DMS53 (cell line): ENCODE measurements at regions not wholly inside any gene's neighbourhood (a gene's known extent, or its start where the extent isn't known, plus 50 kb on each side); places are given as distances from the start of the nearest gene placed in this dataset.
"Not testable (repeated sequence)": the region's sequence is repeated elsewhere in the genome, so short reads cannot be mapped to it uniquely, and the experiment has no call there.

ENCODE experiments used
- DNase-seq: peaks from one replicate; lab custom pipeline; 2025; lab: John Stamatoyannopoulos, UW

DNA sequence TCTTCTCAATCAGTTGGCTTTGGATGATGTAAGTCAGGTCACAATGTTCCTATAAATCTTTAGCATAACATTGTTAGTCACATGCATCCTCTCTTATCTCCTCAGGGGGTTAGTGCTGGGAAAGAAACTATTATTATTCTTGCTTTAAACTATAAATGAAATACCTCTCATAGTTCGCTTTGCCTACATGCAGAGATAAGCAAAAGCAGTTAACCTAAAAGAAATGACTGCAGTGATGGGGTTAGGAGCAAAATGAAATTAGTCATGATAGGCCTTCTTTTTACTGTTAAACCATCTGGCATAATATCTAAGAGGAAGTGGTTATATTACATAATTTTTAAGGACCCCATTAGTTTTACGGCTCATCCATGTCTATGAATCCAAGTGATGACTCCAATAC is 91.7 kb upstream of the IGSF10 start:
- no peak for DNase-seq

DNA sequence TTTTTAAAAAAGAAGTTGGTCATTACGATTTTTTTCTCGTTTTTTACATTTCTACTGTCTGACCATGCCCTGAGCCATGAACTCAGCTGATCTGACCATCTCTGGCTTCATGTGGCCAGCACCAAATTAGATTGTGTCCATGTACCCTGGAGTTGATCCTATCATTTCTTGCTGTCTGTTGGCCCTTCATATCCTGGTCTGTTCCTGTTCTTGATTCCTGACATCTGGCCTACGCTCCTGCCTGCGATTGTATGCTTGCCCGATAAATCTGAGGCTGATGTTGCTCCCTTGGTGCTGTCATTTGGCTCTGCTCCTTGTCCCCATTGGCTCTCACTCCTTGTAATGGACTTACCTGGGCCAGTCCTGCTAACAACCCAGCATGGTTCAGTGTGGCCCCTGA is 89.8 kb upstream of the IGSF10 start:
- no peak for DNase-seq

DNA sequence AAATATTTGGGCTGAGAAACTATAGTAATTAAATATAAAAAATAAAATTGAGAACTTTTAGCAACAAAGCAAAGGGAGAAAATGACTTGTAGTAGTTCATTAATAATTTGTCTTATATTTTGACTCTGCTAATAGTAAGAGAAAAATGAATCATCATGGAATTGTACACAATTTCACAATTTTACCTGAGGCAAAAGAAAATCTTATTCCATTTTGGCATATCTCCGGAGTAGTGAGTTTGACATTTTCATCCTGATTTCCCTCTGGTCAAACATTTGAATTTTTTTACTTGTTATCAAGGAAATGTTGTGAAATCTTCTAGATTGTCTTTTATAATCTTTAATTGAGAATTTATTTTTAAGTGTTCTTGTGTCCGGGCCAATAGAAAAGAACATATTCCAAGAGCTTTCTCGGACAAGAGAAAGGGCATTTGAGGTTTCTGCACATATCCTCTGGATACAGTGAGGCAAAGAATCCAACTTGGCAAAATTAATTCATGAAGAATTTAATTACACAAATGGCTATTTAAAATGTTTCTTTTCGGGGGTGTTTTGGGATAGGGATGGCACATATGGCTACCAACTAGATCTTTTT is 89.3 kb upstream of the IGSF10 start:
- no peak for DNase-seq

DNA sequence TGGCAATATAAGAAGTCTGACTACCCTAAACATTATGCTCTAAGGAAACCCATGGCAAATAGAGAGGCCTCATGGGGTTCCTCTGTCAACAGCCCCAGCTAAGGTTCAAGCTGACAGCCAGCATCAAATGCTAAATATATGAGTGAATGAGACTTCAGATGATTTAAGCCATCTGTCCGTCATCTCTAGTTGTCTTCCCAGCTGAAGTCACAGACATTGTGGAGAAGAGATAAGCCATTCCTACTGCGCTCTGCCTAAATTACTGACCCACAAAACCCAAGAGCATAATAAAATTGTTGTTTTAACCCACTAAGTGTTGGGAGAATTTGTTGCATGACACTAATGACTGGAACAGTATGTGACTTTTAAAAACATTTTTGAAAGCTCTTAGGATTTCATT is 87.3 kb upstream of the IGSF10 start:
- DNase-seq = no peak

DNA sequence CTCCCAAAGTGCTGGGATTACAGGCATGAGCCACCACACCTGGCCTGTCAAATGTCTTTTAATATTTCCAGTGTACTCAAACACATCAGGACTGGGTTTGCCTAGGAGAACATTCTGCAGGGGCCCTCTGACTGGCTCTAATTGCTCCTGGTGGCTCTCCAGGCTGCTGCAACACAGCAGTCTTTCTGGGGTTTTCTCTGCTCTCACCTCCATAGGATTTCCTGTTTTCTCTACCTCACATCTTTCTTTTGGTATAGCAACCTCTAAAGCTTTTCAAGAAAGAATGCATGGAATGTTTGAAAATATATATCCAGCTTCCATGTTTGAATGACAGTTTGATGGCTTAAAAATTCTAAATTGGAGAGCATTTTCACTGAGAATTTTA is 83.3 kb upstream of the IGSF10 start:
- no peak for DNase-seq

DNA sequence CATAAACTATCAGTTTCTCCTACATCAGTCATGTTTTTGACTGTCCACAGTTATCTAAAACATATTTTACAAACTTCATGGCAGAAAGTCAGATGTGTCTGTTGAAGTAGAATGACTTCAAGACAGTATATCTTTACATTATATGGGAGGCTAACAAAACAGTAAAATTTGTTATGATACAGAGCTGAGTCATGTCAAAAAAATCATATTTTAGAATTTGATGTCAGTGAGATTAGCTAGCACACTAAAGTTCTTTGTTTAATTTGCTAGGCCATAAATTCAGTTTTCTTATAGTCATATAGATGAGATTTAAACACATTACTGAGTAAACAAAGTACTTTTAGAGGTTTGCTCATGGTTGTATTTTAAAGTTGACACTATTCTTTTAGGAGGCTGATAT is 80.3 kb upstream of the IGSF10 start:
- no peak for DNase-seq

DNA sequence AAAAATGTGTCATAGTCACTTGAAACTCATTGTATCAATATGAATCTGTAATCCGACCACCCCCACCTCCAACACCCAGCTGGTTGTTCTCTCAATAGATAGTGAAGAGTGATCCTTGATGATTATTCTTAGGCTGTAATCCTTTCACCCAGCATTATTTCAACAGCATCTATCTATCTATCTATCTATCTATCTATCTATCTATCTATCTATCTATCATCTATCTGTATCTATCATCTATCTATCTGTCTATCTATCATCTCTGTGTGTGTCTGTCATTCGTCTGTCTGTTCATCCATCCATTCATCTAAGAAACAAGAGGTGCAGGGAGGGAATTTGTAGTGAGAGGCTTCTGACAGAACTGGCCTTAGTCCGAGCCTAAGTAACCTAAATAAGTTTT is 78.7 kb upstream of the IGSF10 start:
- no peak for DNase-seq

DNA sequence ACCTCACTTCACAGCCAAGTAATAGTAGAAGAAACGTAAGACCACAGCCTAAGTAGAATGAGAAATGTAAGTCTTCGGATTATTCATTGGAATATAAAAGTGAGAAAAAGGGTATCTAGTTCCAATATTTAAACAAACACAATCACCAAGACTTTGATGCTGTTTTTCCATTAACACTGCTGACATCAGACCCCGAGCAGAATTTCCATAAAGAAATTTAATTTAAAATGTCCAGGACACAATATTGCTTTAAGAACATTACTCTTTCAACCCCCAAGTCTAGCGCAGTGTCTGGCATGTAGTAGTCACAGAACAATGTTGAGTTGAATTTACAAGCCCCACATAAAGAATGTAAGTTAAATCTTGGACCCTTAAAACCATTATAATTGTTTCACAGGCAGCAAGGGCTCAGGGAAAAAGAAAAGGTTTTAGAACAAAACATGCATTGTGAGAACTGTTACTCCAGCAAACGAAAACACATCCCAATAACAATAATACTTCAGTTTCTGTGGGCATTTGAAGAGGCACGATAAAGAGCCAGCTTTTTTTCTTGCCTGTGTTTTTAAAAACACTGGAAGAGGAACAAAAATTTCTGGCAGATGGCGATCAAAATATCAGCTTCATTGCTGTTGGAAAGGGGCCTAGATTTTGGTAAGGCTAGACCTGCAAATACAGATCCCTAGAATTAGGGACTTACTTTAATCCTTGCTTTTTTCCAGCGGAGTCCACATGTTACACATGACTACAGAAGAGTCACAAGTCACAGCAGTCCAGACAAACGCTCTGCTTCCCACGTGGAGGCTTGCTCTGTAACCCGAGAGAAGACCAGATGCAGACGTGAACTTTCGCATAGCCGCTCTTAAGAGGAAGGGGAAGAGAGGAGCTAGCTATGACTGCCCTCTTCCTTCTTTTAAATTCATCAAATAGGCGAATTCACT is 77.9 kb upstream of the IGSF10 start:
- DNase-seq = no peak

DNA sequence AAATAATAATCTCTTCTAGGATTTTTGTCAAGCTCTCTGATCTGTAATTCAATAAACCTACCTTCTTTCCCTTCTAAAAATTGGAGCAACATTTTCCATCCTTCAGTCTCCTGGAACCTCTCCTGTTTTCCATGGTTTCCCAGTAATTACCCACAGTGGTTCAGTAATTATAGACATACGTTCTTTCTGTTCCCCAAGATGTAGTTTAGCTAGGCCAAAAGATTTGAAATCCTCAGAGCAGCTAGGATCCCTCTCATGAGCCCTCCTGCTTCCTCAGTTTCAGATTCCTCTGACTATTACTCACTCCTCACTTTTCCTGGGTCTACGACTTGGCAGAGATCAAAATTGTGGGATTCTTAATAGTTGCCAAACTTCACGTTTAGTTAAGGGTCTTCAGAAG is 76.9 kb upstream of the IGSF10 start:
- no peak for DNase-seq

DNA sequence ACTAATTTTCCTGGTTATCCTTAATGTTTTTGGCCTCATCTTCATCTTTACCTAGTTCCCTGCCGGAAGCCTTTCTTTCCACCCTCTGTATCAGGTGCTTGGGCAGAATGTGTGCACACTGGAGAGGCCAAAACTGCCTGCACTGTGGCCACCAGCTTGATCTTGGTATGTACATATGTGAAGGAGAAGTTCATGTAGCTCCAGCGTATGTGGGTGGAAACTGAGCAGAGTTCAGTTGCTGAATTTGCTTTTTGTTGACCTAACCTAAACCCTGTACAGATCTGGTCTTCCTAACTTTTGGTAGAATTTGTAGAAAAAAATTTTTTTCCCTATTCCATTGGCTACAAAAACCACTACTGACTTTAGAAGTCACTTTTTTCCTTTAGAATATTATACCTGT is 65.9 kb upstream of the IGSF10 start:
- no peak for DNase-seq

DNA sequence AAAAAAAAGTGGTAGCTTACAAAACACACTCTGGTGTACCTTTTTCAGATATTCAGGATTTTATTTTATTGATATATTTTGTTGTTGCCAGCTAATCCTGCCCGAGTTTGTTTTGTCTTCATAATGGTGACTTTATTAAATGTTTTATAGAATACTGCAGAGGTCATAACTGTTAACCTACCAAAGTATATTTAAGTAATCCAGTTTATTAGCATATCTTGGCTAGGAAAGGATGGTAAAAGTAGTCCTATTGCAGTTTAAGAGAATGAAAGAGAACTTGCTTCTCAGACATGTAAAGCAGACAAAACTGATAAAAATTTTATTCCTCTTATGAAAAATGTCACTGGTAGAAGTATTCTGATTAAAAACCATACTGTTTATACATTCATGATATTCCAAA is 59.2 kb upstream of the IGSF10 start:
- no peak for DNase-seq

DNA sequence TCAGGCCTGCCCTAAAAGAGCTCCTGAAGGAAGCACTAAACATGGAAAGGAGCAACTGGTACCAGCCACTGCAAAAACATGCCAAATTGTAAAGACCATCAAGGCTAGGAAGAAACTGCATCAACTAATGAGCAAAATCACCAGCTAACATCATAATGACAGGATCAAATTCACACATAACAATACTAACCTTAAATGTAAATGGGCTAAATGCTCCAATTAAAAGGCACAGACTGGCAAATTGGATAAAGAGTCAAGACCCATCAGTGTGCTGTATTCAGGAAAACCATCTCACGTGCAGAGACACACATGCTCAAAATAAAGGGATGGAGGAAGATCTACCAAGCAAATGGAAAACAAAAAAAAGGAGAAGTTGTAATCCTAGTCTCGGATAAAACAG is 50.6 kb upstream of the IGSF10 start:
- DNase-seq = not testable (repeated sequence)
